Heart right ventricle (tissue), 16 donors: ENCODE measurements at regions not wholly inside any gene's neighbourhood (a gene's known extent, or its start where the extent isn't known, plus 50 kb on each side); places are given as distances from the start of the nearest gene placed in this dataset.

Experiments
- ATAC-seq, 8 donors: fragments of 200-7000 bp; cut with Tn5 transposase; one replicate each; pipeline ENCODE4 v1.9.1; 2020; ENCODE audit warnings: mild to moderate bottlenecking in 8 of 8, moderate library complexity in 8 of 8, moderate number of reproducible peaks in 1 of 8
- DNase-seq, 2 donors: peaks; one replicate each; pipeline ENCODE4 v3.0.0-alpha.2; 2020
- H3K27ac ChIP-seq, 10 donors: fragments of 200-600 bp; sonication (generic) in 2 of 10; one replicate each; pipeline versions ENCODE4 v1.5.0 to v1.8.0; 2020 to 2022; ENCODE audit warnings: mild to moderate bottlenecking in 3 of 10
- H3K27me3 ChIP-seq, 7 donors: fragments of 200-600 bp; one replicate each; pipeline ENCODE4 v1.8.0; 2021 to 2022; ENCODE audit warnings: mild to moderate bottlenecking in 2 of 7
- H3K36me3 ChIP-seq, 9 donors: fragments of 200-600 bp; sonication (generic) in 1 of 9; one replicate each; pipeline versions ENCODE4 v1.5.0 to v1.8.0; 2020 to 2022; ENCODE audit warnings: mild to moderate bottlenecking in 2 of 9
- H3K4me1 ChIP-seq, 9 donors: fragments of 200-600 bp; sonication (generic) in 1 of 9; one replicate each; pipeline versions ENCODE4 v1.5.0 to v1.8.0; 2020 to 2022; ENCODE audit warnings: mild to moderate bottlenecking in 4 of 9
- H3K4me3 ChIP-seq, 10 donors: fragments of 200-600 bp; sonication (generic) in 2 of 10; one replicate each; pipeline versions ENCODE4 v1.5.0 to v1.8.0; 2020 to 2022; ENCODE audit warnings: mild to moderate bottlenecking in 7 of 10, moderate library complexity in 2 of 10
- H3K9me3 ChIP-seq, 11 donors: fragments of 200-600 bp in 10 of 11; sonication (generic) in 2 of 11; one replicate each; pipeline versions ENCODE4 v1.5.0 to v1.8.0; 2013 to 2022; ENCODE audit warnings: mild to moderate bottlenecking in 2 of 11, control low read depth in 1 of 11, moderate library complexity in 1 of 11
- WGBS, 2 donors: extraction: QIAGEN DNeasy Blood & Tissue Kit; methylation state at CpG; one replicate each; pipeline ENCODE4 v1.1.7; 2013; ENCODE audit warnings: inconsistent platforms in 1 of 2; 5-methylcytosine and 5-hydroxymethylcytosine counted together
- intact Hi-C, 10 donors: fragments of 100-400 bp; cut with DNase I; formaldehyde crosslinking; loops; one replicate each; pipeline versions ENCODE4 v1.11.1 to v1.14.2; 2022
- TF ChIP-seq, protein P1 (sequence below), 9 donors: fragments of 200-600 bp; sonication (generic) in 2 of 9; IDR thresholded peaks; one replicate each; pipeline versions ENCODE4 v1.5.0 to v1.8.0; 2021 to 2022; ENCODE audit warnings: antibody characterized with exemption in 9 of 9, mild to moderate bottlenecking in 5 of 9, moderate library complexity in 1 of 9
- donor health status: Arrhythmogenic right ventricular cardiomyopathy.
- donor health status: ischemic (EF 13 %, LVEDD 7.1; RV severe dilation, severe dysfunction).
- donor health status: healthy with polysubstance abuse.
- donor health status: DM: no; HTN: yes; CAD: no.
- donor health status: DM: no; HTN: no; CAD: no.
- donor health status: ischemic (EF 25% LVEDD 6.9; RV normal size, moderate dysfunction).
- donor health status: ischemic (EF 25% LVEDD 5.7; RV mildly dilated, moderate dysfunction).
- donor health status: healthy.
- donor health status: DM: yes; HTN: yes; CAD: no.
- donor health status: Ischemic cardiomyopathy.
- donor health status: ischemic (EF 35%, LVEDD 5.7; RV mildly dilated, moderate dysfunction).
- donor health status: nonischemic (EF 11% LVEDD 7.7; RV severe dilation, severe dysfunction).
- donor health status: DM: yes; HTN: yes; CAD: no.
- donor health status: PGD.
- donor health status: ischemic (EF 29% LVEDD 5.4; RV normal size, mild dysfunction).
- donor health status: nonischemic (EF 23%, LVEDD 6.1; RV moderate dilation, normal function).

DNA sequence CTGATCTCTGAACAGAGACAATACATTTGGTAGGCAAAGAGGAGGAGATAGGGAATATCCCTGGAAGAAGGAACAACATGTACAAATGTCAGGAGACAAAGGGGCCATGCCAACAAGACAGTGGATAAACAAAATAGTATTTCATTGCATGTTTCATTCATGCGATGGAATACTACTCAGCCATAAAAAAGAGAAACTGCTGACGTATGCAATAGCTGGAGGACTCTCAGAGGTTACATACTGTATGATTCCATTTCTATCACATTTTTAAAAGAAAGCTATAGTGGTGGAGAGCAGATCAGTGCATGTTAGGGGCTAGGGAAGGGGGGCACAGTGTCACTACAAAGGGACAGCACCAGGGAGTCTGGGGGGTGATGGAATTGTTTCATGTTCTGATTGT lies 572.9 kb upstream of the CADM1 start:
- H3K4me3 ChIP-seq, result no peak overlapping the region
- no peak overlapping the region for H3K27ac ChIP-seq
- peaks cover 0 to 60% (median 22%) of the 10 kb centered on the region in 7 donors for H3K27me3 ChIP-seq
- intact Hi-C loops, result no loop called here
- TF ChIP-seq, protein P1, sequence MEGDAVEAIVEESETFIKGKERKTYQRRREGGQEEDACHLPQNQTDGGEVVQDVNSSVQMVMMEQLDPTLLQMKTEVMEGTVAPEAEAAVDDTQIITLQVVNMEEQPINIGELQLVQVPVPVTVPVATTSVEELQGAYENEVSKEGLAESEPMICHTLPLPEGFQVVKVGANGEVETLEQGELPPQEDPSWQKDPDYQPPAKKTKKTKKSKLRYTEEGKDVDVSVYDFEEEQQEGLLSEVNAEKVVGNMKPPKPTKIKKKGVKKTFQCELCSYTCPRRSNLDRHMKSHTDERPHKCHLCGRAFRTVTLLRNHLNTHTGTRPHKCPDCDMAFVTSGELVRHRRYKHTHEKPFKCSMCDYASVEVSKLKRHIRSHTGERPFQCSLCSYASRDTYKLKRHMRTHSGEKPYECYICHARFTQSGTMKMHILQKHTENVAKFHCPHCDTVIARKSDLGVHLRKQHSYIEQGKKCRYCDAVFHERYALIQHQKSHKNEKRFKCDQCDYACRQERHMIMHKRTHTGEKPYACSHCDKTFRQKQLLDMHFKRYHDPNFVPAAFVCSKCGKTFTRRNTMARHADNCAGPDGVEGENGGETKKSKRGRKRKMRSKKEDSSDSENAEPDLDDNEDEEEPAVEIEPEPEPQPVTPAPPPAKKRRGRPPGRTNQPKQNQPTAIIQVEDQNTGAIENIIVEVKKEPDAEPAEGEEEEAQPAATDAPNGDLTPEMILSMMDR (IDR thresholded peaks at IDR 0.05), result no peak
- no peaks in the 10 kb centered on the region for H3K9me3 ChIP-seq
- no peak for ATAC-seq
- H3K36me3 ChIP-seq, result no peaks in the 10 kb centered on the region
- 94 to 99% methylated on average over 2 of the region's 2 CpGs for WGBS, 2 donors
- H3K4me1 ChIP-seq, result peaks cover 0 to 12% (median 0%) of the 10 kb centered on the region in 9 donors
- DNase-seq, result no peak

DNA sequence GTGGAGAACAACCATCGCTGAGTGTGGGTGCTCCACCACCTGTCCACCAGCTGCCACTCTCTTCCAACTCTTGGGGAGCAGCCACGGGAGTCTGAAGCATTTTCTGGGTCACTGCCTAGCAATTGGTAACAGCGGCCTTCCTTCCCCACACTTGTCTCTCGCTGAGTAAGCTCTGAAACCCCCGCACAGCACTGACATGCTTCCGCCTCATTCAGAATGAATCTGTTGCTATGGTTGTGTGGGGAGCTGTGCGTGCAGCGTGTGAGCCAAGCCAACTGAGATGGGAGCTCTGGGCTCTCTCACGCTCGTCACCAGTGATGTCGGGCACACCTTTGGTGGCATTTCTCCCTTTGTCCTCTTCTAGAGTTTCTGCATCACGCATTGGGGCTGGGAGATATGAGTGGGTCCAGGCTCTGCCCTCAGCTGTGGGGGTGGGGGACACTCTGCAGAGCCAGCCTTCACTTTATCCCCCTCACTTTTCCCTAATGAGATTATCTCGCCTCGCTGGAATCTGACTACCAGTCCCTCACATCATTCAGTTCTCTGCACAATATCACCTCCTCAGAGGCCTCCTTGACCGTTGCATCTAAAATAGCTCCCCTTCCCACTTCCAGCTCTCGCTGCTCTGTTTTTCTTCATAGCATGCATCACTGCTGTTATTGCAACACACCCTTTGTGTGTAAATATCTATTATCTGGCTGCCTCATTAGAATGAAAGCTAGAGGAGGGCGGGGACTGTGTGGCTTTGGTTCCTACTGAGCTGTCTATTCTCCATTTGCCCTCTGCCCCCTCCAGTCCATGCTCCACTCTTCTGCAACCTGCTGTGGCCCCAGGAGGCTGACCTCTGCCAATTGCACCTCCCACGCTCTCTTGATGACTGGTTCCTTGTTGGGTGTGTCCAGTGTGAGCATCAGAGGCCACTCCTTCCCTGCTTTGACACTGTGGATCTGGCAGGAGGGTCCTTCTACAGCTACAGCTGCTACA lies 569.9 kb upstream of the CADM1 start:
- Histone ChIP-seq H3K4me3 (no peak overlapping the region), H3K9me3 (no peaks in the 10 kb centered on the region), H3K27me3 (peaks cover 0 to 57% (median 32%) of the 10 kb centered on the region in 7 donors), H3K27ac (no peak overlapping the region), H3K4me1 (peaks cover 0 to 12% (median 0%) of the 10 kb centered on the region in 9 donors), H3K36me3 (no peaks in the 10 kb centered on the region)
- 35 to 38% methylated on average over 18 of the region's 18 CpGs for WGBS, 2 donors
- intact Hi-C loops, result no loop called here
- DNase-seq, result peak; percentile 28 to 45
- peak; percentile 51 to 91 (median 74) for ATAC-seq
- TF ChIP-seq, protein P1 (IDR thresholded peaks at IDR 0.05), result no peak

DNA sequence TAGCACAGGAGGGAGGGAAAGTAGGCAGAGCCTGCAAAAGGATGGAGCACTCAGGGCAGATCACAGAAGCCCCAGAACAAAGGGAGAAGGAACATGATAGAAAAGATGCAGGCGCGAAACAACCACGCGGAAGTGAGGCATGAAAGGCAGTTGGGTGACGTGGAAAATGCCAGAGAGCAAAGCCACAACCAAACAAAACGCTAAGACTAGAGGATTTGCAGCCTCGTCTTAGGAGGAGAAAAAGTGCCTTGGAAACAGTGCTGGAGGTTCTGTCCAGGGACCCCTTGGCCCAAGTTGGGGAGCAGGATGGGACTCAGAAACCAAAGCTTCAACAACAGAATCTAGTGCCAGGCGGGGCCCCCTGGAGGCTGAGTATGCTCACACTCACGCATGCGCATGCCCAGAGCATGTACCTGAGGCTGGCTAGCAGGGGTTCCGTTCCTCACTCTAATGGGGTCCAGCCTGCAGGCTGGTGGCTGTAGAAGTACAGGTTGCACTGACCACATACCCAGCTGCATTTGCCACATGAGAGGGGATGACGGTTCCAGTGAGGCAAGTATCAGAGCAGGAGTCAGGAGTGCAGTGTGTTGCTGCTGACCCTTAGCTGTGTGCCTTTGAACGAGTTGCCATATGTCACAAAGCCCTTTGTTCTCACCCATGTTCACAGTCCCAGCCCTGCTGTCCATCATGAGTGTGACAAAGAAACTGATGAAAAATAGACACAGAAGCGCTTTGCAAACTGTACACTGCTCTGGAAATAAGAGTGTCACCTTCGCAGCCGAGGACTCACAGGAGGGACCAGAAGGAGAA lies 568.6 kb upstream of the CADM1 start:
- Histone ChIP-seq H3K36me3 (no peaks in the 10 kb centered on the region), H3K9me3 (no peaks in the 10 kb centered on the region), H3K4me3 (no peak overlapping the region), H3K4me1 (peaks cover 0 to 12% (median 0%) of the 10 kb centered on the region in 9 donors), H3K27me3 (peaks cover 0 to 57% (median 28%) of the 10 kb centered on the region in 7 donors), H3K27ac (no peak overlapping the region)
- DNase-seq, result no peak
- intact Hi-C loops, result no loop called here
- 76% methylated on average over 16 of the region's 16 CpGs for WGBS, 2 donors
- ATAC-seq, result no peak
- TF ChIP-seq, protein P1 (IDR thresholded peaks at IDR 0.05), result peak in 4 of 9 donors; percentile 6 to 15 (median 12)

DNA sequence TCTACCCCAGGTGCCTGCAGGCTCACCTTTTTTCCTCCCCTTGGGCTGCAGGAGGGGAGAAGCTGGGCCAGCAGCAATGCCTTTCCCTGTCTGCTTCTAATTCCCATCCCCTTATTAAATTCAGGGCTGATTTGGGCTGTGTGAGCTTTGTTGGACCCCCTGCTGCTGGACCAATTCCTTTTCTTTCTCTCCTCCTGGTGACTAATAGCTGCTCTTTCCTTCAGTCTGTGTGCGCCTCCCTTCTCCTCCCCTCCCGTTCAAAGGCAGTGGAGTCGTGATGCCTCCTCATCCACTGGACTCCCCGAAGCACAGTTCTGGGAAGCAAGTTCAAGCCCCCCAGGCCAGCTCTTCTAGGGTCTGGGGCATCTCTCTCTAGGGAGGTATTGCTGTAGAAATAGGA lies 567.9 kb upstream of the CADM1 start:
- no peak overlapping the region for H3K27ac ChIP-seq
- H3K9me3 ChIP-seq, result no peaks in the 10 kb centered on the region
- ATAC-seq, result no peak
- H3K36me3 ChIP-seq, result no peaks in the 10 kb centered on the region
- H3K4me1 ChIP-seq, result peaks cover 0 to 12% (median 0%) of the 10 kb centered on the region in 9 donors
- H3K27me3 ChIP-seq, result peaks cover 0 to 52% (median 24%) of the 10 kb centered on the region in 7 donors
- WGBS, 2 donors, result 74 to 76% methylated on average over 4 of the region's 4 CpGs
- no peak overlapping the region for H3K4me3 ChIP-seq
- intact Hi-C loops, result no loop called here
- DNase-seq, result no peak
- TF ChIP-seq, protein P1 (IDR thresholded peaks at IDR 0.05), result no peak
